SK-N-DZ (cell line): ENCODE measurements at regions not wholly inside any gene's neighbourhood (a gene's known extent, or its start where the extent isn't known, plus 50 kb on each side); places are given as distances from the start of the nearest gene placed in this dataset.

Experiments used
- DNase-seq: peaks from one replicate; pipeline ENCODE4 v3.0.0-alpha.2; 2015; ENCODE audit warnings: low spot score

- DNase-seq: no peak
These were observed 162.4 kb upstream of the GYPA start for GRCh38 chr4:144302704-144303536.

GRCh38 chr4:144304025-144304424, 163.5 kb upstream of the GYPA start:
- no peak for DNase-seq

DNA sequence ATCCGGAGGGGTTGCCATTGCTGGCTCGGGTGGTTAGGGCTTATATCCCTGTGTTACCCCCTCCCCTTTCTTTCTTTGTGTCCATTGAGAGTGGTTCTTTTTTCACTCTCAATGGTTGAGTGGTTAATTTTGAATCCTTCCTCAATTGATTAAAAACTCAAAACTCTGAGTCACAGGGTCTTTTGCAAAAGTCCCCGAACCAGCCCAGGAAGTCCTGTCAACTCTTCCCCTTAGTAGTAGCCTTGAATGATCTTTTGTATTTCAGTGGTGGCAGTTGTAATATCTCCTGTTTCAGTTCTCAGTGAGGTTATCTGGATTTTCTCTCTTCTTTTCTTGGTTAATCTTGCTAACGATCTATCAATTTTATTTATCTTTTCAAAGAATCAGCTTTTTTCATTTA, 170.0 kb upstream of the GYPA start:
- no peak for DNase-seq

GRCh38 chr4:144313370-144313769, 172.9 kb upstream of the GYPA start:
- DNase-seq: no peak

DNA sequence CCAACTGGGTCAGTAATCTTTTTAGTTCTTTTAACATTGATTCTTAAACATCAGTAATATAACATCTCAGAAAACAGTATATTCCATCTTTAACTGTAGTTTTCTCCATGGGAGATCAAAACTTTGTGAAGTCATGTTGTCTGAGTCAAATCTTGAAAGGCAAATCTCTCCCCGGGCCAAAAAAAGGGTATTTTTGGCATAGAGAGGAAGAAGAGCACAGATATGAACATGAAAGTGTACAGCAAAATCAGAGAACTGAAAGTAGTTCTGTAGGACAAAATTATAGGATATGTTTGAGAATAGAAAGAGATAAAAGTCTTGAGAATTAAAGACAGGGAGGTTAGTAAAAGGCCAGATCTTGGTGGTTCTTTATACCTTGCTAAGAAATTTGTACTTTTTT, 176.4 kb upstream of the GYPA start:
- DNase-seq: no peak

DNA sequence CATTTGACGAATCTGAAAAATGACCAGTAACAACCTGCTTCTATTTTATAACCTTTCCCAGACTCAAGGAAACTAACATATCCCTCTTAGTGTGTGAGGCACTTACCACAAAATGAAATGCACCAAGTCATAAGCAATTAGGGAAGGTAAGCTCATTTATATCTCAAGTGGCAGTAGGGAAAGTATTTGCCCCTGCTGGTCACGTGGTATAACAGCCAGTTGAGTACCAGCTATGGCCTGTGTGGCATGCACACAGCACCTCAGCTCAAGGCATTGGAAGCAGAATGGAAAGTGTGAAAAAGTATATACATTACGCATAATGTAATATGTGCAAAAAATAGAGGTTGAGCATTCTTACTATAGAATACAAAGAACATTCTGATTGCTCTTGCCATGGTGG, 178.3 kb upstream of the GYPA start:
- no peak for DNase-seq

DNA sequence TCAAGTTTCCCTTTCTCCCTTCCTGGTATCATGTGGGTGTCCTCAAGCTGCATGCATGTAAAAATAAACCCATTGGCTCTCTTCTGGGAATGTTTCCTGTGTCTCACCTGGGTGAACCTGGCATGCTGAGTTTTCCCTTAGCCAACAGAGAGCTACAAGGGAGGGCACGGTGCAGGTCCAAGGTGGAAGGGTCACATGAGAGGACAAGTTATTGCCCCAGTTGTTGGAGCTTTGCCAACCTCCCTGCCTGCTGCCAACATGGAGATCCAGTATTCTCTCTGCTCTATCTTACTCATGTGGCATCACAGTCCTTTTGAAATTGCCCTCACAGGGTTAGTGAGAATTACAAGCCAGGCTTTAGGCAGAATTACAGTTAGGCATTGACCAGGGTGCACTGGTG, 196.1 kb upstream of the GYPA start:
- DNase-seq: no peak

- no peak for DNase-seq
These were observed 197.6 kb upstream of the GYPA start for GRCh38 chr4:144338148-144338547.

DNA sequence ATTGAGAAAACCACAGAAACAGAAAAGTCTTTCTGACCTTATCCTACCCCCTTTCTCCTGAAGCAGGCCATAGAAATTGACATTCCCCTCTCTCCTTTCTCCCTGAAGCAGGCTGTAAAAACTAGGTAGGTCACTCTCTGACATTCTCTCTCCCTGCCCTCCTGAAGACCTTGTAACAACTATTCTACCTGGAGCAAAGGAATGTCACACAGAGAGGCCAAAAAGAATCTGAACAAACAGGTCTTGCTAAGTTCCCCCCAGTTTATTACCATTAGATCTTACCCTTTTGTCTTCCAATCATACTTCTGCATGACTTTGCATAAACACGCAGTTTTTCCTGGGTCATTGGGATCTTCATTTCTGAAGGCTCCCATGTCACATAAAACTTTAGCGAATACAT, 198.3 kb upstream of the GYPA start:
- no peak for DNase-seq

DNA sequence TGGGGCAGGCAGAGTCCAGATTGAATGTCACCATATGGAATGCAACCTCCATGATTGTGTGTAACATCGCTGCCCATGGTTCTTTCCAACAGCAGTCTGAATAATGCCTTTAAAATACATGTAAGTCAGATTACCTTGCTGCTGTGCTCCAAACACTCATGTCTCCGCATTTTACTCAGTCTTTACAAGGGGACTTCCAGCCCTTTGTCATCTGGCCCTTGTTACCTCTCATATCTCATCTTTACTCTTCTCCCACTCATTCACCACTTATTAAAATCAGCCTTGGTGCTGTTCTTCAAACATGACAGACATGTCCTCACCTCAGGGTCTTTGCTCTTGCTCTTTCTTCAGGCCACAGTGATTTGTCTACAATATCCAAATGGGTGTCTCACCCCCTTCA, 200.4 kb upstream of the GYPA start:
- no peak for DNase-seq

GRCh38 chr4:144342949-144343760, 202.6 kb upstream of the GYPA start:
- no peak for DNase-seq

DNA sequence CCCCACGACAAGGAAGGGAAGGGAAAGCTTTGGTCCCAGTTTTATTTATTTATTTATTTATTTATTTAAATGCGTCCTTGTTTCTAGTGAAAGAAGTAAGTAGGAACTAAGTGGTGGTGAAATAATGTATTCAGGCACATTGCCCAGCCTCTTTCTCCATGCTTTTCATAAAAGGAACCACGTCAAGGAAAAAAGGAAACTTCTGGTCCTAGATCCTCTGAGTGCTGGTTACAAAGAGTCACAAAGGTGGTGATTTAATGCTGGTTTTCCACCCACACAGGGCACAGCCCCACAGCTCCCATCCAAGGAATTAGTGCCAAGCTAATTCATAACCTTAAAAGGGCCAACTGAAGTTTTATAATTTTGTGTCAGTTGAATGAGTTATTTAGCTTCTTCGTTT, 206.6 kb upstream of the GYPA start:
- no peak for DNase-seq

DNA sequence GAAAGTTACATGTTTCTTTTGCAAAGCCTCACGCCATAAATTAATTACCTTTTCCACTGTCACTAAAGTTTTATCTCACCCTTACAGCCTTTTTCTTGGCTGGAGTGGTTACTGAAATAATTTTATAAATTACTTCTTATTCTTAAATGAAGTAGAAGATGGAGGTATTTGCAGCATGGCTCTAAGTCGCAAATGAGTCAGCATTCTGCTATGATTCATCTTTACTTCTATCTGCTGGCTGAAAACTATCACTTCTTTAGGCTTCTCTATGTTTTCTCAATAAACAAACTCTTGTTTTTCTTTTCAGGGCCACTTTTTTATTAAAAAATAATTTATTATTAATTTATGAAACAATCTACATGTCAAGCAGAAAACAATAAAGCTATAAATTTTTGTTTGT, 210.2 kb upstream of the GYPA start:
- DNase-seq: no peak

GRCh38 chr4:144351306-144351705, 210.8 kb upstream of the GYPA start:
- DNase-seq: no peak

DNA sequence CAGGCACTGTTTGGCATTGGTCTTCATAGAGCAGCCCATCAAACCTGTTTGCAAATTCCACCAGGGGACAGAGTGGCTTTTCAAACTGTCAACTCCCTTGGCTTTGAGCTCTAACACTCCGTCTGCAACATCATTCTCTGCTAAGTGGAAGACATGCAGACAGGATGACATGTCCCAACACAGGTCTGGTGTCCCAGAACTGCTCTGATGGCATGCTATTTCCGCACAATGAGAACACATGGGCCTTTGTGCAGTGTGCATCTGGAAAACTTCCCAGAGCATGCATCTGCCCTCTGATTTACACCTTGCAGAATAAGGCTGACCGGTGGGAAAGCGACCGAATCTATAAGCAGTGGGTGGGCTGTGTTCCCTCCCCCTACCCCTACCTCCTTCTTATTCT, 212.8 kb upstream of the GYPA start:
- DNase-seq: no peak

DNA sequence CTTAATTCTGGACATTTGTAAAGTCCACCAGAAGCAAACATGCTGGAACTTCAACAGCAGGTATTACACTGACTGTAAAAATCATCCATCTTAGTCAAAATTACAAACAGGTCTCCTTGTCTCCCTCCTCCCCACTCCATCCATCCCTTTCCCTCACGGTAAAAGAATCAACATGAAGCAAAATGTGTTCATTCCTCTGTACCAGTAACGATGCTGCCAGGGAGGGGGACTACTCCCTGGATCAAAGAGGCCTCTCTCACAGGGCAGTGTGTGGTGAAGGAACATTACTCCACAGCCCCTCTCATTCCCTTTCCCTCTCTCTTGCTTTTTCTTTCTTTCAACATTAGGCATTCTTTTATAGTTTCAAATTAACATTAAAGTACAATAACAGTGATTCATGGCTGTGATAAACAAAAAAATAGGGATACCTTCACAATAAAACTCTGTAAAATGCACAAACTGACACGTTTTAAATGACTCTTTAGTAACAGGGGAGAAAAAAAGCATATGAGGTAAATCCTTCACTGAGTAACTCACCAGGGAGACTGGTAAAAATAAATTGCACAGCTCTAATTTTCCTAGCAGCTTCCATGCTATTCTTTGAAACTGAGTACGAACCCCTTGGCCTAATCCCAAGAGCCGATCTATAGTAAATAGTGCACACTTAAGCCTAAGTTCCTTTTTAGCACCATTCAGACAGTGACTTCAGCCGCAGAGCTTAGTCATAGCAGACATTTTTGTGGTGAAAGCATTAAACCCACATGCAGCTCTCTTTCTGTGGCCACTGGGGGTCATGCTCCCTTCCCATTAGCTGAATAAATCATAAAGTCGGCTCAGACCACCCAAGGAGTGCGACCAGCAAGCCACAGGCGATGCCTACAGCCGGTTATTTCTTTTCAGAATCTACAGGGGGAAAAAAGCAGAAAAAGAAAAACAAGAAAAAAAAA, 215.6 kb upstream of the GYPA start:
- peak; percentile 33 for DNase-seq

DNA sequence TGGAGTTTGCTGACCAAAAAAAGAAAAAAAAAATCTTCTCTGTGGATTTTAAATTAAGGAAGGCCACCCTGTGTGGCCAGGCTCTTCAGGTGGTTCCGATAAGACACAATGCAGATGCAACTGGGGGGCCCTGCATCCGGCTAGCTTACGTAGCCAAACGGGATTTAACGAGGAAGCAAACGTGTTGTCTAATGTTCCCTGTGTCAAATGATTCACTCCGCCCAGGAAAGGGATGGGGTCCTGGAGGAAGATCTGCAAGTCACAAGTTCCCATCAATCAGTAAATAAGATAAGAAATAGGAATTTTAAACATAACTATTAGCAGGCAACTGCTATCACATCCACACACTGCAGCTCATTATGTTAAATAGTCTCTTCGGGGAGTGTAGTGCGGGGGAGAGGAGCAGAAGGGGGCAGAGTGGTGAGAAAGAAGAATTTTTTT, 216.4 kb upstream of the GYPA start:
- DNase-seq: no peak

GRCh38 chr4:144357975-144358374, 217.5 kb upstream of the GYPA start:
- no peak for DNase-seq

- DNase-seq: no peak
These were observed 219.8 kb upstream of the GYPA start for GRCh38 chr4:144360146-144360793.

GRCh38 chr4:144362366-144362765, 221.8 kb upstream of the GYPA start:
- DNase-seq: no peak

- no peak for DNase-seq
These were observed 223.4 kb upstream of the GYPA start for GRCh38 chr4:144363890-144364289.
